H9 (cell line): ENCODE measurements at regions not wholly inside any gene's neighbourhood (a gene's known extent, or its start where the extent isn't known, plus 50 kb on each side); places are given as distances from the start of the nearest gene placed in this dataset.

ENCODE experiments used
- DNase-seq: peaks from one replicate; pipeline ENCODE4 v3.0.0-alpha.2; 2017
- H2AFZ ChIP-seq: one replicate; pipeline ENCODE4 v1.6.1; 2013; ENCODE audit warnings: mild to moderate bottlenecking, low read length, control low read depth, moderate library complexity
- H2AK5ac ChIP-seq: 2 replicates; pipeline ENCODE4 v1.6.1; 2013; ENCODE audit warnings: low read length, control low read depth, mixed read lengths; ENCODE audit not compliant: insufficient read length
- H2BK120ac ChIP-seq: one replicate; pipeline ENCODE4 v1.6.1; 2013; ENCODE audit warnings: low read depth, mild to moderate bottlenecking, low read length, control low read depth, inconsistent platforms; ENCODE audit not compliant: poor library complexity, severe bottlenecking
- H2BK12ac ChIP-seq: 2 replicates; pipeline ENCODE4 v1.6.1; 2013; ENCODE audit warnings: low read length, control low read depth, mixed read lengths, low read depth; ENCODE audit not compliant: insufficient read length
- H2BK15ac ChIP-seq: 2 replicates; pipeline ENCODE4 v1.6.1; 2013; ENCODE audit warnings: low read depth, low read length, control low read depth
- H2BK20ac ChIP-seq: one replicate; pipeline ENCODE4 v1.6.1; 2013; ENCODE audit warnings: low read depth, mild to moderate bottlenecking, low read length, control low read depth, inconsistent platforms; ENCODE audit not compliant: poor library complexity, severe bottlenecking
- H2BK5ac ChIP-seq: 2 replicates; pipeline ENCODE4 v1.6.1; 2013; ENCODE audit warnings: low read length, control low read depth, mixed read lengths; ENCODE audit not compliant: insufficient read length
- H3K14ac ChIP-seq: 2 replicates; pipeline ENCODE4 v1.6.1; 2013; ENCODE audit warnings: low read length, control low read depth; ENCODE audit not compliant: insufficient read depth
- H3K18ac ChIP-seq: 2 replicates; pipeline ENCODE4 v1.6.1; 2013; ENCODE audit warnings: low read depth, mild to moderate bottlenecking, mixed read lengths, low read length, control low read depth; ENCODE audit not compliant: insufficient read length
- H3K23ac ChIP-seq: 2 replicates; pipeline ENCODE4 v1.6.1; 2013; ENCODE audit warnings: low read length, control low read depth, mixed read lengths, low read depth; ENCODE audit not compliant: insufficient read length
- H3K23me2 ChIP-seq: 2 replicates; pipeline ENCODE4 v1.6.1; 2013; ENCODE audit warnings: low read depth, mild to moderate bottlenecking, mixed read lengths, low read length, control low read depth; ENCODE audit not compliant: insufficient read length, poor library complexity, severe bottlenecking
- H3K27ac ChIP-seq: 2 replicates; pipeline ENCODE4 v1.5.1; 2013; ENCODE audit warnings: low read length, control low read depth, mixed read lengths, low read depth; ENCODE audit not compliant: insufficient read length
- H3K27me3 ChIP-seq: 2 replicates; pipeline ENCODE4 v1.6.1; 2013; ENCODE audit warnings: low read length, control low read depth, inconsistent platforms; ENCODE audit not compliant: insufficient read depth
- H3K4ac ChIP-seq: 2 replicates; pipeline ENCODE4 v1.6.1; 2013; ENCODE audit warnings: low read depth, mild to moderate bottlenecking, control low read depth, inconsistent platforms, low read length, moderate library complexity
- H3K4me1 ChIP-seq: 2 replicates; pipeline ENCODE4 v1.6.1; 2013; ENCODE audit warnings: low read length, control low read depth, inconsistent platforms; ENCODE audit not compliant: insufficient read depth
- H3K4me2 ChIP-seq: 2 replicates; pipeline ENCODE4 v1.6.1; 2013; ENCODE audit warnings: low read length, control low read depth, mixed read lengths; ENCODE audit not compliant: insufficient read length, insufficient read depth
- H3K56ac ChIP-seq: 2 replicates; pipeline ENCODE4 v1.6.1; 2013; ENCODE audit warnings: low read depth, mild to moderate bottlenecking, mixed read lengths, low read length, control low read depth; ENCODE audit not compliant: insufficient read length
- H3K79me1 ChIP-seq: 2 replicates; pipeline ENCODE4 v1.6.1; 2013; ENCODE audit warnings: low read depth, mild to moderate bottlenecking, moderate library complexity, low read length, control low read depth, inconsistent platforms; ENCODE audit not compliant: insufficient read depth, poor library complexity, severe bottlenecking
- H3K79me2 ChIP-seq: 2 replicates; pipeline ENCODE4 v1.6.1; 2013; ENCODE audit warnings: low read length, control low read depth, inconsistent platforms; ENCODE audit not compliant: insufficient read depth
- H3K9ac ChIP-seq: 2 replicates; pipeline ENCODE4 v1.6.1; 2013; ENCODE audit warnings: low read length, control low read depth, mixed read lengths; ENCODE audit not compliant: insufficient read length; ENCODE audit errors: extremely low read depth
- H3K9me3 ChIP-seq: one replicate; pipeline ENCODE4 v1.6.1; 2013; ENCODE audit warnings: low read depth, low read length, inconsistent platforms; ENCODE audit not compliant: control insufficient read depth
- H3T11ph ChIP-seq: one replicate; pipeline ENCODE4 v1.6.1; 2013; ENCODE audit warnings: mild to moderate bottlenecking, low read length, control low read depth, inconsistent platforms
- H4K20me1 ChIP-seq: one replicate; pipeline ENCODE4 v1.6.1; 2013; ENCODE audit not compliant: control insufficient read depth, insufficient read length, insufficient read depth
- H4K5ac ChIP-seq: 2 replicates; pipeline ENCODE4 v1.6.1; 2013; ENCODE audit warnings: low read depth, mild to moderate bottlenecking, mixed read lengths, low read length, control low read depth; ENCODE audit not compliant: insufficient read length
- H4K8ac ChIP-seq: replicated peaks from 2 replicates; pipeline ENCODE4 v1.6.1; 2013; ENCODE audit warnings: low read length, control low read depth, mixed read lengths, low read depth; ENCODE audit not compliant: insufficient read length
- H4K91ac ChIP-seq: 2 replicates; pipeline ENCODE4 v1.6.1; 2013; ENCODE audit warnings: low read depth, mild to moderate bottlenecking, moderate library complexity, mixed read lengths, low read length, control low read depth; ENCODE audit not compliant: insufficient read length
- H3K27ac Mint-ChIP-seq, 3 experiments: 2 replicates in 2 of 3; 3 replicates in 1 of 3; pipeline ENCODE4 v1.8.0; 2020 to 2021; ENCODE audit warnings: mixed read lengths in 3 of 3, mild to moderate bottlenecking in 1 of 3, moderate library complexity in 1 of 3
- H3K27me3 Mint-ChIP-seq: 2 replicates; pipeline ENCODE4 v1.8.0; 2021; ENCODE audit warnings: low read depth, mild to moderate bottlenecking, moderate library complexity, mixed read lengths
- H3K36me3 Mint-ChIP-seq, 3 experiments: 2 replicates in 2 of 3; 3 replicates in 1 of 3; pipeline ENCODE4 v1.8.0; 2020 to 2021; ENCODE audit warnings: low read depth in 3 of 3, mixed read lengths in 3 of 3; ENCODE audit not compliant: insufficient read depth in 1 of 3
- H3K4me1 Mint-ChIP-seq, 2 experiments: 2 replicates each; pipeline ENCODE4 v1.8.0; 2020; ENCODE audit warnings: mixed read lengths in 2 of 2
- H3K4me3 Mint-ChIP-seq, 2 experiments: 2 replicates in 1 of 2; 3 replicates in 1 of 2; pipeline ENCODE4 v1.8.0; 2020 to 2021; ENCODE audit warnings: mild to moderate bottlenecking in 2 of 2, mixed read lengths in 2 of 2, moderate library complexity in 1 of 2
- H3K9me3 Mint-ChIP-seq, 2 experiments: 2 replicates in 1 of 2; 3 replicates in 1 of 2; pipeline ENCODE4 v1.8.0; 2020; ENCODE audit warnings: mild to moderate bottlenecking in 2 of 2, mixed read lengths in 2 of 2, moderate library complexity in 1 of 2
- WGBS: extraction: QIAGEN DNeasy Blood & Tissue Kit; methylation state at CpG from one replicate; pipeline ENCODE4 v1.1.7; 2013; ENCODE audit warnings: missing lambda C conversion rate, low lambda C conversion rate, mixed read lengths; ENCODE audit not compliant: insufficient read length; ENCODE audit errors: extremely low coverage; 5-methylcytosine and 5-hydroxymethylcytosine counted together
- TF ChIP-seq, protein P1 (sequence below): fragments of 200-600 bp; sonication (generic); conservative IDR thresholded peaks from 3 replicates; pipeline ENCODE4 v1.8.0; 2021; ENCODE audit warnings: antibody characterized with exemption, mild to moderate bottlenecking

DNA sequence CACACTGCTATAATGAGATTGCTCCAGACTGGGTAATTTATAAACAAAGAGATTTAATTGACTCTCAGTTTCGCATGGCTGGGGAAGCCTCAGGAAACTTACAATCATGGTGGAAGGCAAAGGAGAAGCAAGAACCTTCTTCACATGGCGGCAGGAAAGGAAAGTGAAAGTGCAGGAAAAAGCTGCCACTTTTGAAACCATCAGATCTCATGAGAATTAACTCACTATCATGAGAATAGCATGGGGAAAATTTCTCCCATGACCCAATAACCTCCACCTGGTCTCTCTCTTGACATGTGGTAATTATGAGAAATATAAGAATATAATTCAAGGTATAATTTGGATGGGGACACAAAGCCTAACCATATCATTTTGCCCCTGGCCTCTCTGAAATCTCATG lies 884.2 kb downstream of the GLUD2 start:
- H3T11ph ChIP-seq, result no peak overlapping the region
- H3K23me2 ChIP-seq, result no peaks in the 10 kb centered on the region
- H4K20me1 ChIP-seq, result no peaks in the 10 kb centered on the region
- H3K27ac ChIP-seq, result no peak overlapping the region
- no peak overlapping the region for H3K4ac ChIP-seq
- H3K9me3 Mint-ChIP-seq, result peaks cover 35 to 62% of the 10 kb centered on the region in 2 experiments
- no peak overlapping the region for H3K27ac Mint-ChIP-seq
- no peaks in the 10 kb centered on the region for H3K4me1 Mint-ChIP-seq
- H2BK5ac ChIP-seq, result no peak overlapping the region
- no peaks in the 10 kb centered on the region for H3K9me3 ChIP-seq
- H3K23ac ChIP-seq, result no peak overlapping the region
- H2AK5ac ChIP-seq, result no peak overlapping the region
- no peak overlapping the region for H4K8ac ChIP-seq
- H3K4me1 ChIP-seq, result no peaks in the 10 kb centered on the region
- no peak overlapping the region for H4K5ac ChIP-seq
- H3K4me3 Mint-ChIP-seq, result no peak overlapping the region
- H3K18ac ChIP-seq, result no peak overlapping the region
- H3K27me3 ChIP-seq, result no peaks in the 10 kb centered on the region
- no peak overlapping the region for H2BK15ac ChIP-seq
- H2BK12ac ChIP-seq, result no peak overlapping the region
- no CpG with 5 or more reads among the region's 2 CpGs for WGBS
- DNase-seq, result no peak
- no peaks in the 10 kb centered on the region for H3K79me1 ChIP-seq
- H2BK120ac ChIP-seq, result no peak overlapping the region
- H3K79me2 ChIP-seq, result no peaks in the 10 kb centered on the region
- peaks cover 4 to 7% (median 5%) of the 10 kb centered on the region in 3 experiments; a peak in 6 of 7 replicates for H3K36me3 Mint-ChIP-seq
- no peak overlapping the region for H2AFZ ChIP-seq
- H3K14ac ChIP-seq, result no peak overlapping the region
- no peak overlapping the region for H2BK20ac ChIP-seq
- H3K4me2 ChIP-seq, result no peak overlapping the region
- no peak overlapping the region for H4K91ac ChIP-seq
- H3K9ac ChIP-seq, result no peak overlapping the region
- H3K27me3 Mint-ChIP-seq, result no peaks in the 10 kb centered on the region
- TF ChIP-seq, protein P1, sequence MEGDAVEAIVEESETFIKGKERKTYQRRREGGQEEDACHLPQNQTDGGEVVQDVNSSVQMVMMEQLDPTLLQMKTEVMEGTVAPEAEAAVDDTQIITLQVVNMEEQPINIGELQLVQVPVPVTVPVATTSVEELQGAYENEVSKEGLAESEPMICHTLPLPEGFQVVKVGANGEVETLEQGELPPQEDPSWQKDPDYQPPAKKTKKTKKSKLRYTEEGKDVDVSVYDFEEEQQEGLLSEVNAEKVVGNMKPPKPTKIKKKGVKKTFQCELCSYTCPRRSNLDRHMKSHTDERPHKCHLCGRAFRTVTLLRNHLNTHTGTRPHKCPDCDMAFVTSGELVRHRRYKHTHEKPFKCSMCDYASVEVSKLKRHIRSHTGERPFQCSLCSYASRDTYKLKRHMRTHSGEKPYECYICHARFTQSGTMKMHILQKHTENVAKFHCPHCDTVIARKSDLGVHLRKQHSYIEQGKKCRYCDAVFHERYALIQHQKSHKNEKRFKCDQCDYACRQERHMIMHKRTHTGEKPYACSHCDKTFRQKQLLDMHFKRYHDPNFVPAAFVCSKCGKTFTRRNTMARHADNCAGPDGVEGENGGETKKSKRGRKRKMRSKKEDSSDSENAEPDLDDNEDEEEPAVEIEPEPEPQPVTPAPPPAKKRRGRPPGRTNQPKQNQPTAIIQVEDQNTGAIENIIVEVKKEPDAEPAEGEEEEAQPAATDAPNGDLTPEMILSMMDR, result no peak
- no peak overlapping the region for H3K56ac ChIP-seq
